ENCODE measurements at regions not wholly inside any gene's neighbourhood (a gene's known extent, or its start where the extent isn't known, plus 50 kb on each side); places are given as distances from the start of the nearest gene placed in this dataset.

GRCh38 chr13:21884299-21884909 lies 213.5 kb downstream of the FGF9 start:
- ChIA-PET CTCF (interaction anchor here (1.3 kb wide), 1 partner anchor 29 kb away, joined by 3 read pairs; no protein-coding TSS in a partner anchor), RAD21 (ENCODE audit: low non-redundant PET in 1 of 2, low total read pairs in 2 of 2, uncharacterized antibody in 2 of 2, unreplicated experiment in 2 of 2) (no interaction called here), POLR2A (no interaction called here)
- Histone ChIP-seq H3K4me2 (ENCODE audit: low read length) (no peak overlapping the region), H3K9me3 (ENCODE audit: control insufficient read depth in 1 of 2, insufficient read depth in 1 of 2, low read depth in 1 of 2, low read length in 2 of 2) (no peaks in the 10 kb centered on the region), H3K4me3 (replicated peaks in 1 of 2; ENCODE audit: low read depth in 1 of 2, low read length in 2 of 2) (no peak overlapping the region), H3K9me2 (ENCODE audit: insufficient read depth) (no peaks in the 10 kb centered on the region), H3K27me3 (ENCODE audit: insufficient read depth, low read length) (0 out of 2 replicates have a peak, but pooled peaks cover 5% of the 10 kb centered on the region), H3K27ac (ENCODE audit: low read depth, low read length) (no peak overlapping the region), H3K9ac (ENCODE audit: low read length) (no peak overlapping the region), H3K36me3 (ENCODE audit: control insufficient read depth in 1 of 2, insufficient read depth in 2 of 2, low read length in 2 of 2) (no peaks in the 10 kb centered on the region), H3K79me2 (ENCODE audit: insufficient read depth, low read length) (no peaks in the 10 kb centered on the region), H4K20me1 (ENCODE audit: insufficient read depth) (no peaks in the 10 kb centered on the region), H3K4me1 (ENCODE audit: control insufficient read depth in 1 of 2, insufficient read depth in 2 of 2, low read length in 2 of 2) (no peaks in the 10 kb centered on the region), H2AFZ (ENCODE audit: low read depth, low read length, poor library complexity, severe bottlenecking) (no peak overlapping the region)
- TF ChIP-seq MAX (IDR thresholded peaks at IDR 0.05) (no peak), CBX3 (IDR thresholded peaks at IDR 0.05; ENCODE audit: low read depth) (no peak), CTCF (IDR thresholded peaks at IDR 0.05 in 2 of 3, conservative IDR thresholded peaks at IDR 0.05 in 1 of 3; ENCODE audit: borderline replicate concordance in 1 of 3, insufficient read depth in 1 of 3, low read depth in 2 of 3, low read length in 2 of 3) (no peak), ELF1 (IDR thresholded peaks at IDR 0.05; ENCODE audit: borderline replicate concordance, low read depth) (no peak), POLR2AphosphoS5 (IDR thresholded peaks at IDR 0.05; ENCODE audit: low read depth, low read length) (no peak), SP1 (IDR thresholded peaks at IDR 0.05; ENCODE audit: low read depth) (no peak), CEBPB (IDR thresholded peaks at IDR 0.05; ENCODE audit: low read depth) (no peak), SIN3A (IDR thresholded peaks at IDR 0.05; ENCODE audit: low read depth) (no peak), EZH2phosphoT487 (IDR thresholded peaks at IDR 0.05; ENCODE audit: borderline replicate concordance) (no peak), ATF3 (IDR thresholded peaks at IDR 0.05) (no peak), SRF (IDR thresholded peaks at IDR 0.05; ENCODE audit: low read depth) (no peak), FOSL1 (IDR thresholded peaks at IDR 0.05; ENCODE audit: low read depth) (no peak), RAD21 (IDR thresholded peaks at IDR 0.05; ENCODE audit: low read depth) (no peak), POLR2A (IDR thresholded peaks at IDR 0.05; ENCODE audit: borderline replicate concordance, extremely low read depth, insufficient read depth, insufficient read length) (no peak)
- ATAC-seq, result no peak
- no TSS peak for BruUV-seq (replicated peaks)
- DNase-seq (ENCODE audit: low read depth, low spot score), result no peak
- intact Hi-C loops (cut with micrococcal nuclease), result no loop called here

All from HCT116 (cell line).